ENCODE measurements at regions not wholly inside any gene's neighbourhood (a gene's known extent, or its start where the extent isn't known, plus 50 kb on each side); places are given as distances from the start of the nearest gene placed in this dataset.

DNA sequence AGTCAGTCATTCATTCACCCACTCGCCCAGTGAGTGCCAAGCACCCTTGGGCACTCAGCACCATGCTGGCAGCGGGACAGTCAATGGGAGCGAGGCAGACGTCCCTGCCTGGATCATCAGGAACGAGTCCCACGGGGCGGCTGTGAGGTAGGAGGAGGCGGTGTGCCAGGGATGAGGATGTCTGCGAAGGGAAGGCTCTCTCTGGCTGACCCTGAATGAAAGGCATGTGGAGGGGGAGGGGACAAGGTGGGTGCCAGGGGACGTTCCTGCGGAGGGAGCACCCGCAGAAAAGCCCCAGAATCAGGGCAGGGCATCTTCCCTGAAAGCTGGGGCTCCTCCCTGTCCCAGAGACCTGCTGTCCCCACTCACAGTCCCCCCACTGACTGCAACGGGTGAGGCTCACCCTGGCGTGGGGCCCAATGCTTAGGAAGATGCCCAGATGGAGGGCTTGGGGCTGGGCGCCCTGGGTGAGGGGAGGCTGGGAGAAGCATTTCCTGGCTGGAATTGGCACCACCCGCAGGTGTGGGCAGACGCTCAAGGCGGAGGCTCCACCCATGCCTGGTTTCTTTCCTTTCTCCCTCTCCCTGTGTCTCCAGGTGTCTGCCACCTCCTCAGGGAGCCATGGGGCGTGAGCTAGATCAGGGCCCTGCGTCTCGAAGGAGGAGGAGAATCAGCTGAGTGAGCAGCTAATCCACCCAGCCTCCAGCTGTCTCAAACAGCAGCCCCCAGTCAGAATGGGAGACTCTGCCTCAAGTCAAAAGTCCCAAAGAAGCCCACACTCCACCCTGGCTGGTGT, 179.0 kb upstream of the PPP1R26 start:
- H4K8ac ChIP-seq (ENCODE audit: low read depth in 2 of 2, low read length in 2 of 2) = no peak overlapping the region
- no peaks in the 10 kb centered on the region; the same call in 1 of the 2 replicates for H3K27me3 ChIP-seq (ENCODE audit: control insufficient read depth, insufficient read depth, low read length)
- DNase-seq (no peak), ATAC-seq (ENCODE audit: low read depth) (no peak)
- peaks cover 29% of the 10 kb centered on the region for H3K9me3 ChIP-seq (ENCODE audit: control insufficient read depth, insufficient read depth, low read length)
- no peak overlapping the region for H2BK5ac ChIP-seq (ENCODE audit: low read depth, low read length, poor library complexity, severe bottlenecking)
- no peak overlapping the region for H4K91ac ChIP-seq (ENCODE audit: insufficient read depth, low read depth, low read length)
- no peak overlapping the region for H3K56ac ChIP-seq (ENCODE audit: extremely low read depth, insufficient read depth, low read length)
- H3K4me2 ChIP-seq (ENCODE audit: low read depth, low read length) = no peak overlapping the region
- intact Hi-C loops (cut with micrococcal nuclease) = no loop called here
- no peak overlapping the region for H2BK120ac ChIP-seq (ENCODE audit: low read depth, low read length)
- H3K27ac ChIP-seq (ENCODE audit: insufficient read depth, low read length) = no peak overlapping the region
- no peak overlapping the region for H3K14ac ChIP-seq (replicated peaks; ENCODE audit: low read depth, low read length)
- no peak overlapping the region for H2AFZ ChIP-seq (replicated peaks; ENCODE audit: low read length, poor library complexity)
- no peaks in the 10 kb centered on the region for H3K9me1 ChIP-seq (ENCODE audit: insufficient read depth, low read length)
- no peak overlapping the region for H4K5ac ChIP-seq (ENCODE audit: low read depth, low read length)
- no peaks in the 10 kb centered on the region for H3K4me1 ChIP-seq (ENCODE audit: control insufficient read depth, insufficient read depth, low read length)
- no peak overlapping the region for H2AK9ac ChIP-seq (replicated peaks; ENCODE audit: low read depth, low read length, poor library complexity)
- no peak overlapping the region for H3K9ac ChIP-seq (ENCODE audit: low read depth, low read length)
- 63% methylated on average over 2 of the region's 21 CpGs; no CpG with 5 or more reads in 1 of the 2 experiments for WGBS, 2 experiments (ENCODE audit: extremely low coverage in 2 of 2, insufficient read length in 1 of 2)
- BruUV-seq (replicated peaks) = no TSS peak
- no peaks in the 10 kb centered on the region for H4K20me1 ChIP-seq (ENCODE audit: insufficient read depth, low read length)
- dilution Hi-C loops (cut with HindIII; ENCODE audit: low sequenced_read_pairs, unreplicated experiment) = no loop called here
- TF ChIP-seq POLR2A (IDR thresholded peaks at IDR 0.05; ENCODE audit: low read depth, low read length) (no peak), RFX5 (IDR thresholded peaks at IDR 0.05; ENCODE audit: low read depth, low read length) (no peak), CHD1 (IDR thresholded peaks at IDR 0.05; ENCODE audit: low read depth, low read length) (no peak), SMC3 (IDR thresholded peaks at IDR 0.05; ENCODE audit: low read depth, low read length) (no peak), MXI1 (IDR thresholded peaks at IDR 0.05; ENCODE audit: borderline replicate concordance, low read depth, low read length) (no peak), FOS (IDR thresholded peaks at IDR 0.05; ENCODE audit: low read depth, low read length) (no peak), BHLHE40 (IDR thresholded peaks at IDR 0.05; ENCODE audit: low read depth, low read length) (no peak), MAFK (IDR thresholded peaks at IDR 0.05; ENCODE audit: low read depth, low read length) (no peak), MAZ (IDR thresholded peaks at IDR 0.05; ENCODE audit: borderline replicate concordance, low read depth, low read length) (no peak), RAD21 (IDR thresholded peaks at IDR 0.05; ENCODE audit: low read length) (no peak), CEBPB (IDR thresholded peaks at IDR 0.05; ENCODE audit: low read depth, low read length) (no peak), NFE2L2 (IDR thresholded peaks at IDR 0.05; ENCODE audit: low read depth, low read length) (no peak), RCOR1 (IDR thresholded peaks at IDR 0.05; ENCODE audit: insufficient replicate concordance, low read length) (no peak)
- TF ChIP-seq, protein P1, sequence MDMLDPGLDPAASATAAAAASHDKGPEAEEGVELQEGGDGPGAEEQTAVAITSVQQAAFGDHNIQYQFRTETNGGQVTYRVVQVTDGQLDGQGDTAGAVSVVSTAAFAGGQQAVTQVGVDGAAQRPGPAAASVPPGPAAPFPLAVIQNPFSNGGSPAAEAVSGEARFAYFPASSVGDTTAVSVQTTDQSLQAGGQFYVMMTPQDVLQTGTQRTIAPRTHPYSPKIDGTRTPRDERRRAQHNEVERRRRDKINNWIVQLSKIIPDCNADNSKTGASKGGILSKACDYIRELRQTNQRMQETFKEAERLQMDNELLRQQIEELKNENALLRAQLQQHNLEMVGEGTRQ (IDR thresholded peaks at IDR 0.05; ENCODE audit: low read depth, low read length) = no peak
- TF ChIP-seq, protein P2, sequence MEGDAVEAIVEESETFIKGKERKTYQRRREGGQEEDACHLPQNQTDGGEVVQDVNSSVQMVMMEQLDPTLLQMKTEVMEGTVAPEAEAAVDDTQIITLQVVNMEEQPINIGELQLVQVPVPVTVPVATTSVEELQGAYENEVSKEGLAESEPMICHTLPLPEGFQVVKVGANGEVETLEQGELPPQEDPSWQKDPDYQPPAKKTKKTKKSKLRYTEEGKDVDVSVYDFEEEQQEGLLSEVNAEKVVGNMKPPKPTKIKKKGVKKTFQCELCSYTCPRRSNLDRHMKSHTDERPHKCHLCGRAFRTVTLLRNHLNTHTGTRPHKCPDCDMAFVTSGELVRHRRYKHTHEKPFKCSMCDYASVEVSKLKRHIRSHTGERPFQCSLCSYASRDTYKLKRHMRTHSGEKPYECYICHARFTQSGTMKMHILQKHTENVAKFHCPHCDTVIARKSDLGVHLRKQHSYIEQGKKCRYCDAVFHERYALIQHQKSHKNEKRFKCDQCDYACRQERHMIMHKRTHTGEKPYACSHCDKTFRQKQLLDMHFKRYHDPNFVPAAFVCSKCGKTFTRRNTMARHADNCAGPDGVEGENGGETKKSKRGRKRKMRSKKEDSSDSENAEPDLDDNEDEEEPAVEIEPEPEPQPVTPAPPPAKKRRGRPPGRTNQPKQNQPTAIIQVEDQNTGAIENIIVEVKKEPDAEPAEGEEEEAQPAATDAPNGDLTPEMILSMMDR (conservative IDR thresholded peaks at IDR 0.05; ENCODE audit: low read depth, low read length) = no peak
- TF ChIP-seq, protein P3, sequence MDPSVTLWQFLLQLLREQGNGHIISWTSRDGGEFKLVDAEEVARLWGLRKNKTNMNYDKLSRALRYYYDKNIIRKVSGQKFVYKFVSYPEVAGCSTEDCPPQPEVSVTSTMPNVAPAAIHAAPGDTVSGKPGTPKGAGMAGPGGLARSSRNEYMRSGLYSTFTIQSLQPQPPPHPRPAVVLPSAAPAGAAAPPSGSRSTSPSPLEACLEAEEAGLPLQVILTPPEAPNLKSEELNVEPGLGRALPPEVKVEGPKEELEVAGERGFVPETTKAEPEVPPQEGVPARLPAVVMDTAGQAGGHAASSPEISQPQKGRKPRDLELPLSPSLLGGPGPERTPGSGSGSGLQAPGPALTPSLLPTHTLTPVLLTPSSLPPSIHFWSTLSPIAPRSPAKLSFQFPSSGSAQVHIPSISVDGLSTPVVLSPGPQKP (IDR thresholded peaks at IDR 0.05; ENCODE audit: borderline replicate concordance, low read depth, low read length) = no peak
- no peak overlapping the region for H2BK15ac ChIP-seq (ENCODE audit: low read depth, low read length)
- no peak overlapping the region for H3K4ac ChIP-seq (ENCODE audit: low read depth, low read length)
- no peak overlapping the region for H3K4me3 ChIP-seq (ENCODE audit: insufficient read depth, low read depth, low read length)
- H3K36me3 ChIP-seq (ENCODE audit: control insufficient read depth, insufficient read depth, low read length) = no peaks in the 10 kb centered on the region
- H2AK5ac ChIP-seq (ENCODE audit: low read depth, low read length) = no peak overlapping the region
- no peak overlapping the region for H2BK20ac ChIP-seq (ENCODE audit: low read depth, low read length)
- ChIA-PET POLR2A (ENCODE audit: unreplicated experiment) (no interaction called here), CTCF (no interaction called here)
- H3K23ac ChIP-seq (ENCODE audit: low read depth, low read length) = no peak overlapping the region
- no peak overlapping the region for H3K18ac ChIP-seq (ENCODE audit: low read depth, low read length)
- H3K79me1 ChIP-seq (ENCODE audit: low read depth in 1 of 2, low read length in 2 of 2) = no peaks in the 10 kb centered on the region
- in situ Hi-C loops (cut with MboI; ENCODE audit: low sequenced_read_pairs) = no loop called here

All from IMR-90 (cell line).